CD4-positive, alpha-beta T cell (primary cell): ENCODE measurements at regions not wholly inside any gene's neighbourhood (a gene's known extent, or its start where the extent isn't known, plus 50 kb on each side); places are given as distances from the start of the nearest gene placed in this dataset.

Experiments used
- ATAC-seq: fragments of 200-7000 bp; cut with Tn5 transposase; one replicate; pipeline ENCODE4 v1.10.0; 2022; ENCODE audit warnings: mild to moderate bottlenecking; ENCODE audit not compliant: poor library complexity
- CTCF ChIA-PET: fragments of 350-600 bp; sonication (Branson Sonifier 250); formaldehyde crosslinking; loops from one replicate; lab custom pipeline; 2021; ENCODE audit warnings: antibody characterized with exemption, inconsistent platforms; lab: Charles Lee
- POLR2A ChIA-PET: fragments of 350-600 bp; sonication (Branson Sonifier 250); formaldehyde crosslinking; loops from one replicate; lab custom pipeline; 2021; ENCODE audit warnings: antibody characterized with exemption, inconsistent platforms; lab: Charles Lee
- DNase-seq, 14 experiments: peaks; one replicate each; pipeline ENCODE4 v3.0.0-alpha.2; 2013 to 2020; ENCODE audit warnings: mixed read lengths in 2 of 14
- H3K27ac ChIP-seq, 2 donors: one replicate each; pipeline versions ENCODE4 v1.5.1 to v1.7.0; 2013; ENCODE audit warnings: low read length in 2 of 2, low read depth in 1 of 2, mild to moderate bottlenecking in 1 of 2
- H3K27me3 ChIP-seq, 2 experiments: 1 replicate in 1 of 2; 2 replicates in 1 of 2; pipeline versions ENCODE4 v1.6.1 to v1.7.0; 2013; ENCODE audit warnings: low read length in 2 of 2, control low read depth in 1 of 2, mild to moderate bottlenecking in 1 of 2, moderate library complexity in 1 of 2; ENCODE audit not compliant: insufficient read depth in 2 of 2, control insufficient read depth in 1 of 2
- H3K36me3 ChIP-seq: one replicate; pipeline ENCODE4 v1.6.1; 2013; ENCODE audit warnings: low read length, control low read depth; ENCODE audit not compliant: insufficient read depth
- H3K4me1 ChIP-seq: one replicate; pipeline ENCODE4 v1.6.1; 2013; ENCODE audit warnings: low read length, control low read depth; ENCODE audit not compliant: insufficient read depth
- H3K4me3 ChIP-seq: one replicate; pipeline ENCODE4 v1.5.1; 2013; ENCODE audit warnings: mild to moderate bottlenecking, low read length, moderate library complexity
- H3K9me3 ChIP-seq, 2 experiments: 1 replicate in 1 of 2; 2 replicates in 1 of 2; pipeline versions ENCODE4 v1.6.1 to v1.7.0; 2013; ENCODE audit warnings: low read length in 2 of 2, mild to moderate bottlenecking in 2 of 2, control low read depth in 1 of 2, moderate library complexity in 1 of 2; ENCODE audit not compliant: control insufficient read depth in 1 of 2, insufficient read depth in 1 of 2
- H3K27ac Mint-ChIP-seq: one replicate; pipeline ENCODE4 v1.8.0; 2020; ENCODE audit warnings: mixed read lengths
- H3K27me3 Mint-ChIP-seq: one replicate; pipeline ENCODE4 v1.8.0; 2021; ENCODE audit warnings: mixed read lengths
- H3K36me3 Mint-ChIP-seq: one replicate; pipeline ENCODE4 v1.8.0; 2021; ENCODE audit warnings: low read depth, mixed read lengths
- H3K4me1 Mint-ChIP-seq: one replicate; pipeline ENCODE4 v1.8.0; 2021; ENCODE audit warnings: low read depth, mixed read lengths
- H3K4me3 Mint-ChIP-seq: one replicate; pipeline ENCODE4 v1.8.0; 2020; ENCODE audit warnings: mild to moderate bottlenecking, mixed read lengths
- H3K9me3 Mint-ChIP-seq: one replicate; pipeline ENCODE4 v1.8.0; 2020; ENCODE audit warnings: mixed read lengths
- CTCF ChIP-seq: fragments of 200-600 bp; IDR thresholded peaks from one replicate; pipeline ENCODE4 v1.8.0; 2022; ENCODE audit warnings: antibody characterized with exemption, mild to moderate bottlenecking
- intact Hi-C, 2 experiments: fragments of 100-400 bp; cut with DNase I in 1 of 2; cut with micrococcal nuclease in 1 of 2; formaldehyde crosslinking; loops; one replicate each; pipeline versions ENCODE4 v1.15.1 to v1.9.0; 2023 to 2025; cut with DNase I, micrococcal nuclease

GRCh38 chr10:28798964-28799363 lies 121.6 kb downstream of the BAMBI start:
- no peak for ATAC-seq
- Histone ChIP-seq H3K36me3 (no peaks in the 10 kb centered on the region), H3K9me3 (peaks cover 0 to 4% of the 10 kb centered on the region in 2 experiments), H3K27me3 (peaks cover 0 to 3% of the 10 kb centered on the region in 2 experiments), H3K4me1 (no peaks in the 10 kb centered on the region), H3K4me3 (no peak overlapping the region), H3K27ac (no peak overlapping the region)
- Mint-ChIP-seq H3K36me3 (no peaks in the 10 kb centered on the region), H3K9me3 (no peaks in the 10 kb centered on the region), H3K4me3 (no peak overlapping the region), H3K27ac (no peak overlapping the region), H3K4me1 (no peaks in the 10 kb centered on the region), H3K27me3 (peaks cover 9% of the 10 kb centered on the region)
- ChIA-PET CTCF (no interaction called here), POLR2A (no interaction called here)
- TF ChIP-seq CTCF: no peak
- DNase-seq: no peak
- intact Hi-C loops: no loop called here

GRCh38 chr10:28800144-28800543 lies 122.8 kb downstream of the BAMBI start:
- peaks cover 9% of the 10 kb centered on the region for H3K27me3 Mint-ChIP-seq
- ATAC-seq (no peak), DNase-seq (no peak)
- H3K9me3 Mint-ChIP-seq: no peaks in the 10 kb centered on the region
- H3K4me3 Mint-ChIP-seq: no peak overlapping the region
- no peak overlapping the region for H3K27ac ChIP-seq
- CTCF ChIA-PET: no interaction called here
- POLR2A ChIA-PET: no interaction called here
- no peak overlapping the region for H3K27ac Mint-ChIP-seq
- no peaks in the 10 kb centered on the region for H3K4me1 ChIP-seq
- intact Hi-C loops: no loop called here
- no peaks in the 10 kb centered on the region for H3K4me1 Mint-ChIP-seq
- no peaks in the 10 kb centered on the region for H3K36me3 Mint-ChIP-seq
- H3K4me3 ChIP-seq: no peak overlapping the region
- no peaks in the 10 kb centered on the region for H3K36me3 ChIP-seq
- peaks cover 0 to 3% of the 10 kb centered on the region in 2 experiments for H3K27me3 ChIP-seq
- H3K9me3 ChIP-seq: peaks cover 0 to 4% of the 10 kb centered on the region in 2 experiments
- TF ChIP-seq CTCF: no peak

- POLR2A ChIA-PET: no interaction called here
- H3K36me3 ChIP-seq: no peaks in the 10 kb centered on the region
- H3K27ac ChIP-seq: no peak overlapping the region
- H3K4me1 Mint-ChIP-seq: no peaks in the 10 kb centered on the region
- H3K9me3 Mint-ChIP-seq: no peaks in the 10 kb centered on the region
- ATAC-seq (no peak), DNase-seq (no peak)
- no peak overlapping the region for H3K4me3 ChIP-seq
- H3K4me1 ChIP-seq: no peaks in the 10 kb centered on the region
- CTCF ChIA-PET: no interaction called here
- TF ChIP-seq CTCF: no peak
- intact Hi-C loops: no loop called here
- no peak overlapping the region for H3K27ac Mint-ChIP-seq
- peaks cover 15% of the 10 kb centered on the region for H3K27me3 Mint-ChIP-seq
- peaks cover under 1 to 3% of the 10 kb centered on the region in 2 experiments for H3K27me3 ChIP-seq
- peaks cover 0 to 4% of the 10 kb centered on the region in 2 experiments for H3K9me3 ChIP-seq
- no peaks in the 10 kb centered on the region for H3K36me3 Mint-ChIP-seq
- no peak overlapping the region for H3K4me3 Mint-ChIP-seq
Measured at GRCh38 chr10:28801247-28801646, 123.9 kb downstream of the BAMBI start.
